ENCODE measurements at regions not wholly inside any gene's neighbourhood (a gene's known extent, or its start where the extent isn't known, plus 50 kb on each side); places are given as distances from the start of the nearest gene placed in this dataset.

GRCh38 chr2:133810559-133810958 lies 242.3 kb upstream of the NCKAP5 start:
- Mint-ChIP-seq H3K9me3 (peaks cover 88% of the 10 kb centered on the region), H3K36me3 (ENCODE audit: low read depth) (peaks cover 37% of the 10 kb centered on the region), H3K27ac (peak overlapping the region; percentile 30), H3K27me3 (no peaks in the 10 kb centered on the region), H3K4me3 (no peak overlapping the region), H3K4me1 (ENCODE audit: low read depth) (peaks cover 7% of the 10 kb centered on the region)
- intact Hi-C loops (cut with micrococcal nuclease): no loop called here

GRCh38 chr2:133811409-133812125 lies 243.3 kb upstream of the NCKAP5 start:
- no peaks in the 10 kb centered on the region for H3K27me3 Mint-ChIP-seq
- intact Hi-C loops (cut with micrococcal nuclease): no loop called here
- peak overlapping the region; percentile 4 for H3K27ac Mint-ChIP-seq
- H3K4me1 Mint-ChIP-seq (ENCODE audit: low read depth): peaks cover 7% of the 10 kb centered on the region
- H3K4me3 Mint-ChIP-seq: no peak overlapping the region
- peaks cover 83% of the 10 kb centered on the region for H3K9me3 Mint-ChIP-seq
- peaks cover 37% of the 10 kb centered on the region for H3K36me3 Mint-ChIP-seq (ENCODE audit: low read depth)

GRCh38 chr2:133812826-133813617 lies 244.8 kb upstream of the NCKAP5 start:
- Mint-ChIP-seq H3K36me3 (ENCODE audit: low read depth) (peaks cover 37% of the 10 kb centered on the region), H3K4me3 (no peak overlapping the region), H3K9me3 (peaks cover 68% of the 10 kb centered on the region), H3K27ac (no peak overlapping the region), H3K4me1 (ENCODE audit: low read depth) (peaks cover 7% of the 10 kb centered on the region), H3K27me3 (no peaks in the 10 kb centered on the region)
- intact Hi-C loops (cut with micrococcal nuclease): no loop called here

GRCh38 chr2:133814890-133815289 lies 246.6 kb upstream of the NCKAP5 start:
- Mint-ChIP-seq H3K27me3 (no peaks in the 10 kb centered on the region), H3K27ac (no peak overlapping the region), H3K4me3 (no peak overlapping the region), H3K9me3 (peaks cover 50% of the 10 kb centered on the region), H3K4me1 (ENCODE audit: low read depth) (peaks cover 7% of the 10 kb centered on the region), H3K36me3 (ENCODE audit: low read depth) (peaks cover 22% of the 10 kb centered on the region)
- intact Hi-C loops (cut with micrococcal nuclease): no loop called here

DNA sequence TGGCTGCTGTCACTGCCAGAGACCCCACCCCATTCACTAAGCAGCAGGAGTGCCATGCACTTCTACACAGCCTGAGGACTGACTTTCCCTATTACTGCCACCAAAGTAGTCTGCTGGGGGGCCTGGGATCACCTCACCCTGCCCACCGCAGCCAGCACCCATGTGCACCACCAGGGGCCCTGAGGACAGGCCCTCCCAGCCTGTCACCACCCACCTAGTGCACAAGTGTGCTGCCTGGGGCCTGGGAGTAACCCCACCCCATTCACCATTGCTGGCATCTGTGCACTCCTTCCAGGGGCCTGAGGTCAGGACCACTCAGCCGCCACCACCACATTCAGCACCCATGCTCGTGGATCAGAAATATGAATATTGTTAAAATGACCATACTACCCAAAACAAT lies 247.8 kb upstream of the NCKAP5 start:
- H3K4me3 Mint-ChIP-seq: no peak overlapping the region
- no peak overlapping the region for H3K27ac Mint-ChIP-seq
- H3K9me3 Mint-ChIP-seq: peaks cover 38% of the 10 kb centered on the region
- H3K4me1 Mint-ChIP-seq (ENCODE audit: low read depth): peaks cover 7% of the 10 kb centered on the region
- peaks cover 13% of the 10 kb centered on the region for H3K36me3 Mint-ChIP-seq (ENCODE audit: low read depth)
- intact Hi-C loops (cut with micrococcal nuclease): no loop called here
- no peaks in the 10 kb centered on the region for H3K27me3 Mint-ChIP-seq

- Mint-ChIP-seq H3K4me3 (no peak overlapping the region), H3K27me3 (no peaks in the 10 kb centered on the region), H3K27ac (no peak overlapping the region), H3K36me3 (ENCODE audit: low read depth) (no peaks in the 10 kb centered on the region), H3K9me3 (peaks cover 24% of the 10 kb centered on the region), H3K4me1 (ENCODE audit: low read depth) (no peaks in the 10 kb centered on the region)
- intact Hi-C loops (cut with micrococcal nuclease): no loop called here
Observed at GRCh38 chr2:133817680-133818566, 249.7 kb upstream of the NCKAP5 start.

GRCh38 chr2:133818661-133819060 lies 250.4 kb upstream of the NCKAP5 start:
- no peaks in the 10 kb centered on the region for H3K27me3 Mint-ChIP-seq
- no peak overlapping the region for H3K27ac Mint-ChIP-seq
- no peaks in the 10 kb centered on the region for H3K4me1 Mint-ChIP-seq (ENCODE audit: low read depth)
- H3K4me3 Mint-ChIP-seq: no peak overlapping the region
- H3K9me3 Mint-ChIP-seq: peaks cover 18% of the 10 kb centered on the region
- intact Hi-C loops (cut with micrococcal nuclease): no loop called here
- H3K36me3 Mint-ChIP-seq (ENCODE audit: low read depth): no peaks in the 10 kb centered on the region

- peaks cover 6% of the 10 kb centered on the region for H3K9me3 Mint-ChIP-seq
- no peak overlapping the region for H3K4me3 Mint-ChIP-seq
- no peaks in the 10 kb centered on the region for H3K27me3 Mint-ChIP-seq
- intact Hi-C loops (cut with micrococcal nuclease): no loop called here
- no peak overlapping the region for H3K27ac Mint-ChIP-seq
- no peaks in the 10 kb centered on the region for H3K4me1 Mint-ChIP-seq (ENCODE audit: low read depth)
- no peaks in the 10 kb centered on the region for H3K36me3 Mint-ChIP-seq (ENCODE audit: low read depth)
Observed at GRCh38 chr2:133819906-133820305, 251.6 kb upstream of the NCKAP5 start.

DNA sequence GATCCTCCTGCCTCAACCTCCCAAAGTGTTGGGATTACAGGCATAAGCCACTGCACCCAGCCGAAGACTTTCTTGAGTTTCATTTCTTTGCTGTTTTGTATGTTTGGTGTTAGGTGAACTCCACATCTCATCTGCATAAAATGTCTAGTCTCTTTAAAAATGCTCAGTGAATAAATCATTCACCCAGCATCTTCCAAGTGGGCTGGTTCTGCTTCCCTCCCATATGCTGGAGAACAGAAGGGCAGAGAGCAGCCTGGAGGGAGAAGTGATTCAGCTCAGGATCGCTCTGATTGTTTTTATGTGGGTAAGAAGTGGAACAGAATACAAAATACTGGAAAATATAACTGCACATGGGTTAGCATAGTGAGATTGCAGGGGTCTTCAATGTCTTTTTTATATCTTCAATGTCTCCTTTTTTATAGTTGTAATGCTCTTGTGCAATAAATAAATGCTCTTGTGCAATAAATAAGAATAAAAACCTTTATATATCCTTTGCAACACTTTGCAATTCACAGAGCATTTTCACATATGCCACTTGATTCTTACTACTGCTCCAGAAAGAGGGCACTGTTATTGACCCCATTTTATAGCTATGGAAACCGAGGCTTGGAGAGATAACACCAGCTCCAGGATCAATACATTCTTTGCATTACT lies 253.0 kb upstream of the NCKAP5 start:
- intact Hi-C loops (cut with micrococcal nuclease): no loop called here
- H3K36me3 Mint-ChIP-seq (ENCODE audit: low read depth): no peaks in the 10 kb centered on the region
- H3K27me3 Mint-ChIP-seq: no peaks in the 10 kb centered on the region
- H3K4me1 Mint-ChIP-seq (ENCODE audit: low read depth): no peaks in the 10 kb centered on the region
- no peak overlapping the region for H3K27ac Mint-ChIP-seq
- no peak overlapping the region for H3K4me3 Mint-ChIP-seq
- H3K9me3 Mint-ChIP-seq: no peaks in the 10 kb centered on the region

DNA sequence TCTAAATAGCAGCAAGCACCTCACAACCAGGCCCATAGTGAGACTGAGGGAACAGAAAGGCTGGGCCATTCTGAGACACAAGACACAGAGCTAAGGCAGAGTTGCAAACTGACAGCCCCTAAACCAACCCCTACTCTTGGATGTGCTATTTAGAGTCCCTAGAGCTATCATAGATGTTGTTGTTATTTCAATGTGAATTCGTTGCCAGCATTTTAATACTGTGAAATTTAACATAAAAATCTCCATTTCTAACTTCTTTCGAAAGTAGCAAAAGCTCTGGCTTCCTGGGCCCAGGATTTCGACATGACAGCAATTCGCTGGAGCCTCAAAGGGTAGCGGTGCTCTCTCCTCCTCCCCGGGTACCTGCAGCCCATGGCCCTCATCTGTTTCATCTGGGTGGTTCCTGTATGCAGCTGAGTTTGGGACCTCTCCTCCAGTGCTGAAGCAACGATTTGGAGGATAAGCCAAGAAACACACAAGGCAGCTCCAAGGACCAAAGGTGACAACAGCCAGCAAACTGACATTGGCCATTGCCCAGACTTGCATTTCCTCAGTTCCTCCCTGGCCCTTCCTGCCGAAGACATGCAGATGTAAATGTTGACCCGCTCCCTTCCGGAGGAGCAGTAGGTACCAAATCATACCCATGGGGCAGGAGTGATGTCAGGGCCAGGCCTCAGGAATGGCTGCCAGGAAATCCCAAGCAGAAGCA lies 254.4 kb upstream of the NCKAP5 start:
- Mint-ChIP-seq H3K36me3 (ENCODE audit: low read depth) (no peaks in the 10 kb centered on the region), H3K4me1 (ENCODE audit: low read depth) (no peaks in the 10 kb centered on the region), H3K27me3 (peaks cover 2% of the 10 kb centered on the region), H3K4me3 (no peak overlapping the region), H3K27ac (no peak overlapping the region), H3K9me3 (no peaks in the 10 kb centered on the region)
- intact Hi-C loops (cut with micrococcal nuclease): no loop called here

DNA sequence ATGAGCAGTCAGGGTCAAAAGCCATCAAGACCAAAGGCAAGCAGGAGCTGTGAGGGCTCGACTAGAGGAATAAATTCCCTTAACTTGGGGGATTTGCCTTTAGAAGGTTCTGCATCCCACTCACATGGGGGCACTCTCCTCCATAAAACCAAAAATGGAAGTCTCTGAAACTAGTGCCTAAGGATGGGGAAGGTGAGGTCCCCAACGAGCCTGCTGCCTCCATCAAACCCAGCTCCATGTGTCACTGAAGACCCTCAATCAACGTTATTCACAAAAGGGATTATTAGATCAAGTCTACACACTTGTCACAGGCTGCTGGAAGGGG lies 254.9 kb upstream of the NCKAP5 start:
- Mint-ChIP-seq H3K9me3 (no peaks in the 10 kb centered on the region), H3K4me3 (no peak overlapping the region), H3K27ac (no peak overlapping the region), H3K4me1 (ENCODE audit: low read depth) (no peaks in the 10 kb centered on the region), H3K36me3 (ENCODE audit: low read depth) (no peaks in the 10 kb centered on the region), H3K27me3 (peaks cover 3% of the 10 kb centered on the region)
- intact Hi-C loops (cut with micrococcal nuclease): no loop called here

GRCh38 chr2:133824869-133825268 lies 256.6 kb upstream of the NCKAP5 start:
- intact Hi-C loops (cut with micrococcal nuclease): no loop called here
- no peaks in the 10 kb centered on the region for H3K9me3 Mint-ChIP-seq
- H3K27ac Mint-ChIP-seq: no peak overlapping the region

GRCh38 chr2:133825778-133826177 lies 257.5 kb upstream of the NCKAP5 start:
- Mint-ChIP-seq H3K4me1 (ENCODE audit: low read depth) (no peaks in the 10 kb centered on the region), H3K9me3 (no peaks in the 10 kb centered on the region), H3K4me3 (no peak overlapping the region), H3K27me3 (peaks cover 3% of the 10 kb centered on the region), H3K36me3 (ENCODE audit: low read depth) (no peaks in the 10 kb centered on the region), H3K27ac (no peak overlapping the region)
- intact Hi-C loops (cut with micrococcal nuclease): no loop called here

More at GRCh38 chr2:133824869-133825268, 256.6 kb upstream of the NCKAP5 start:
- no peak overlapping the region for H3K4me3 Mint-ChIP-seq
- H3K4me1 Mint-ChIP-seq (ENCODE audit: low read depth): no peaks in the 10 kb centered on the region
- H3K27me3 Mint-ChIP-seq: peaks cover 3% of the 10 kb centered on the region
- no peaks in the 10 kb centered on the region for H3K36me3 Mint-ChIP-seq (ENCODE audit: low read depth)
